ENCODE measurements at regions not wholly inside any gene's neighbourhood (a gene's known extent, or its start where the extent isn't known, plus 50 kb on each side); places are given as distances from the start of the nearest gene placed in this dataset.

DNA sequence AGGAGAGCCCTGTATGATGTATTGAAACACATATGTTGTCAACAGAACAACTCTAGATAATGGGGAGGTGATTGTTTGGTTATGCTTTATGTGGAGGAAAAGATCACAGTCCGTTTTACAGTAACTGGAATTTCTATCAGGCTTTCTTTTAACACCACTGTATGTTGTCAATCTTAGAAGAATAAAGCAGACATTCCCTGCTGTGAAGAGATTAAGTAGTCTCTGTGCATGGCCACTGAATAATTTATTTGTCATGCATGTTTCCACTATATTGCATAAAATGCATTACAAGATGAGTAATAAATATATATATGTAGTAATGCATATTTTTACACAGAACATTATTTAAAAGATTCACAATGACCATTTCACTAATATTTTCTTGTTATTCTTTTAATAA, 440.0 kb downstream of the ANKRD7 start:
- no peaks in the 10 kb centered on the region for H3K4me1 ChIP-seq
- H3K27ac ChIP-seq = no peak overlapping the region
- H3K36me3 ChIP-seq = no peaks in the 10 kb centered on the region
- H3K4me3 ChIP-seq = no peak overlapping the region
- ATAC-seq = no peak
- WGBS, 2 donors = 24 to 39% methylated on average over 1 of the region's 1 CpG
- no peaks in the 10 kb centered on the region for H3K27me3 ChIP-seq
- DNase-seq = no peak
- intact Hi-C loops (cut with DNase I) = no loop called here
- H3K9me3 ChIP-seq = no peaks in the 10 kb centered on the region
- TF ChIP-seq, protein P1, sequence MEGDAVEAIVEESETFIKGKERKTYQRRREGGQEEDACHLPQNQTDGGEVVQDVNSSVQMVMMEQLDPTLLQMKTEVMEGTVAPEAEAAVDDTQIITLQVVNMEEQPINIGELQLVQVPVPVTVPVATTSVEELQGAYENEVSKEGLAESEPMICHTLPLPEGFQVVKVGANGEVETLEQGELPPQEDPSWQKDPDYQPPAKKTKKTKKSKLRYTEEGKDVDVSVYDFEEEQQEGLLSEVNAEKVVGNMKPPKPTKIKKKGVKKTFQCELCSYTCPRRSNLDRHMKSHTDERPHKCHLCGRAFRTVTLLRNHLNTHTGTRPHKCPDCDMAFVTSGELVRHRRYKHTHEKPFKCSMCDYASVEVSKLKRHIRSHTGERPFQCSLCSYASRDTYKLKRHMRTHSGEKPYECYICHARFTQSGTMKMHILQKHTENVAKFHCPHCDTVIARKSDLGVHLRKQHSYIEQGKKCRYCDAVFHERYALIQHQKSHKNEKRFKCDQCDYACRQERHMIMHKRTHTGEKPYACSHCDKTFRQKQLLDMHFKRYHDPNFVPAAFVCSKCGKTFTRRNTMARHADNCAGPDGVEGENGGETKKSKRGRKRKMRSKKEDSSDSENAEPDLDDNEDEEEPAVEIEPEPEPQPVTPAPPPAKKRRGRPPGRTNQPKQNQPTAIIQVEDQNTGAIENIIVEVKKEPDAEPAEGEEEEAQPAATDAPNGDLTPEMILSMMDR (IDR thresholded peaks at IDR 0.05) = no peak

DNA sequence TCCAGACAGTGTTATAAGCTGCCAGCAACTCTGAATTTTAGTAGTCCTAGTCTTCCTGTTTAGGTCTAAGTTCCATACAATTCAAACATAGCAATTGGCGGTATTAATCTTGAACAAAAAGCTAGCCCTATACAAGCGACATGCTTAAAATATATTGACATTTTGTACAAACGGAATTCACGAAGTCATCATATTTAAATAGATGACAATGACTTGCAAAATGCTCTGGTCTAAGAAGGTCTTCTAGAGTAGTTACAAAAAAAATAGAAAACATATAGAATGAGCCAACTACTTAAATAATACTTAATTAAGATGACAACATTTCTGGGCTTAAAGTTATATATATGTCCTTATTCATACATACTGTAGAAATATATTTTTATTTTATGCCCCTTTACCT, 446.6 kb downstream of the ANKRD7 start:
- no peak overlapping the region for H3K4me3 ChIP-seq
- WGBS, 2 donors = 86 to 92% methylated on average over 4 of the region's 4 CpGs
- TF ChIP-seq, protein P1 (IDR thresholded peaks at IDR 0.05) = no peak
- DNase-seq (no peak), ATAC-seq (no peak)
- H3K27me3 ChIP-seq = no peaks in the 10 kb centered on the region
- H3K4me1 ChIP-seq = no peaks in the 10 kb centered on the region
- intact Hi-C loops (cut with DNase I) = no loop called here
- H3K9me3 ChIP-seq = no peaks in the 10 kb centered on the region
- no peak overlapping the region for H3K27ac ChIP-seq
- H3K36me3 ChIP-seq = no peaks in the 10 kb centered on the region

DNA sequence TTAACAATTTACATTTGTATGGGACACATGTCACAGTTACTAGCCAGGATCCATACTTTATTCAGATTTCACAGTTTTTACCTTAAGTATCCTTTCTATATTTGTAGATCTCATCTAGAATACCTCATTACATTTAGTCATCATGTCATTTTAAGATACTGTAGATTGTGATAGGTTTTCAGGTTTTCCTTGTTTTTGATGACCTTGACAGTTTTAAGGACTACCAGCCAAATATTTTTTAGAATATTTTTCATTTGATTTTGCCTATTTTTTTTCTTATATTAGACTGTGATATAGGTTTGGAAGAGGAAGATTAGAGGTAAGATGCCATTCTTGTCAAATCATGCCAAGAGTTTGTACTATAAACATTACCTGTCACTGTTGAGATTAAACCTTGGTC, 460.3 kb downstream of the ANKRD7 start:
- H3K4me3 ChIP-seq = no peak overlapping the region
- no peak for ATAC-seq
- H3K36me3 ChIP-seq = no peaks in the 10 kb centered on the region
- no peak overlapping the region for H3K27ac ChIP-seq
- intact Hi-C loops (cut with DNase I) = no loop called here
- DNase-seq = no peak
- TF ChIP-seq, protein P1 (IDR thresholded peaks at IDR 0.05) = no peak
- no peaks in the 10 kb centered on the region for H3K9me3 ChIP-seq
- no peaks in the 10 kb centered on the region for H3K4me1 ChIP-seq
- H3K27me3 ChIP-seq = no peaks in the 10 kb centered on the region

DNA sequence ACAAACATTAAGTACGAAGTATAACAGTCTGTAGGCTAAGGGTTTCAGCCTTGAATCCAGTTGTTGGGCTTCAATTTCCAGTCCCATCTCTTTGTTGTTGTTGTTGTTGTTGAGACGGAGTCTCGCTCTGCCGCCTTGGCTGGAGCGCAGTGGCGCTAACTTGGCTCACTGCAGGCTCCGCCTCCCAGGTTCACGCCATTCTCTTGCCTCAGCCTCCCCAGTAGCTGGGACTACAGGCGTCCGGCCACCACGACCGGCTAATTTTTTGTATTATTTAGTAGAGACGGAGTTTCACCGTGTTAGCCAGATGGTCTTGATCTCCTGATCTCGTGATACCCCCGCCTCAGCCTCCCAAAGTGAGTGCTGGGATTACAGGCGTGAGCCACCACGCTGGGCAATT, 464.9 kb downstream of the ANKRD7 start:
- 94 to 95% methylated on average over 18 of the region's 18 CpGs for WGBS, 2 donors
- ATAC-seq = no peak
- TF ChIP-seq, protein P1 (IDR thresholded peaks at IDR 0.05) = no peak
- Histone ChIP-seq H3K27ac (no peak overlapping the region), H3K4me3 (no peak overlapping the region), H3K36me3 (no peaks in the 10 kb centered on the region), H3K4me1 (no peaks in the 10 kb centered on the region), H3K27me3 (no peaks in the 10 kb centered on the region), H3K9me3 (no peaks in the 10 kb centered on the region)
- no peak for DNase-seq
- intact Hi-C loops (cut with DNase I) = no loop called here

DNA sequence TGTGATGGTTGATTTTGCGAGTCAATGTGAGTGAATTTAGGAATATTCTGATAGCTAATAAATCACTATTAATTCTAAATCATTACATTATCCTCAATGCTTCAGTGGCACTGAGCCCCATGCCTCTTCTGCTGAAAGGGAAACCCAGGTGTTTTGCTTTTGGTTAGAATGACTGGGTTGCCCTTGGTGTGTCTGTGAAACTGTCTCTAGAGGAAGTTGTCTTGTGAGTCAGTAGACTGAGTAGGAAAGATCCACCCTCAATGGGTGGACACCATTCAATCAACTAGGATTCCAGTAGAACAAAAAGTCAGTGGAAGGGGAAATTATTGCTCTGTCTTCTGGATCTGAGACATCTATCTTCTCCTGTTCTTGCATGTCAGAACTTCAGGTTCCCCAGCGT, 472.4 kb downstream of the ANKRD7 start:
- H3K4me3 ChIP-seq = no peak overlapping the region
- no peaks in the 10 kb centered on the region for H3K27me3 ChIP-seq
- TF ChIP-seq, protein P1 (IDR thresholded peaks at IDR 0.05) = no peak
- no peaks in the 10 kb centered on the region for H3K36me3 ChIP-seq
- DNase-seq = no peak
- ATAC-seq = no peak
- no peaks in the 10 kb centered on the region for H3K9me3 ChIP-seq
- H3K4me1 ChIP-seq = no peaks in the 10 kb centered on the region
- intact Hi-C loops (cut with DNase I) = no loop called here
- WGBS, 2 donors = 87 to 90% methylated on average over 2 of the region's 2 CpGs
- no peak overlapping the region for H3K27ac ChIP-seq

Measured in heart right ventricle (tissue), 16 donors.